GM12801 (cell line): ENCODE measurements at regions not wholly inside any gene's neighbourhood (a gene's known extent, or its start where the extent isn't known, plus 50 kb on each side); places are given as distances from the start of the nearest gene placed in this dataset.

ENCODE experiments used
- TF ChIP-seq, protein P1 (sequence below): IDR thresholded peaks from one replicate; pipeline ENCODE4 v1.5.1; 2011; ENCODE audit warnings: control low read depth; ENCODE audit not compliant: insufficient read length; ENCODE audit errors: extremely low read depth

DNA sequence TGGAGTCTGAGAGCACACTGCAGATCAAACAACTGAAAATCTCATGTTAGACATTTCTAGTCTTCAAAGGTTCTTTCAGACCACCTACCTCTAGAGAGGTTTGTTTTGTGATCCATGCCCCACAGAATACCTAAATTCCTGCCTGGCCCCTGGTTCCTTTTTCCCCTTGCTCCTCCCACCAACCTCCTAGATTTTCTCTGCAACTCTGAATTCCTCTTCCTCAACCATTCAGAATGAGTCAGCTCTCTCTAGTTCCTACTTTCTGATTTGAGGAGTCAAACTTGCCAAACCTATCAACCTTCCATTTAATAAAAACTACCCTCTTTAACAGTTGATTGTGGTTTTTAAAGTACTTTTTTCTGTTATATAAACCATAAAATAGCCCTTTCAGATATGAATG, 83.2 kb upstream of the ZNF462 start:
- TF ChIP-seq, protein P1, sequence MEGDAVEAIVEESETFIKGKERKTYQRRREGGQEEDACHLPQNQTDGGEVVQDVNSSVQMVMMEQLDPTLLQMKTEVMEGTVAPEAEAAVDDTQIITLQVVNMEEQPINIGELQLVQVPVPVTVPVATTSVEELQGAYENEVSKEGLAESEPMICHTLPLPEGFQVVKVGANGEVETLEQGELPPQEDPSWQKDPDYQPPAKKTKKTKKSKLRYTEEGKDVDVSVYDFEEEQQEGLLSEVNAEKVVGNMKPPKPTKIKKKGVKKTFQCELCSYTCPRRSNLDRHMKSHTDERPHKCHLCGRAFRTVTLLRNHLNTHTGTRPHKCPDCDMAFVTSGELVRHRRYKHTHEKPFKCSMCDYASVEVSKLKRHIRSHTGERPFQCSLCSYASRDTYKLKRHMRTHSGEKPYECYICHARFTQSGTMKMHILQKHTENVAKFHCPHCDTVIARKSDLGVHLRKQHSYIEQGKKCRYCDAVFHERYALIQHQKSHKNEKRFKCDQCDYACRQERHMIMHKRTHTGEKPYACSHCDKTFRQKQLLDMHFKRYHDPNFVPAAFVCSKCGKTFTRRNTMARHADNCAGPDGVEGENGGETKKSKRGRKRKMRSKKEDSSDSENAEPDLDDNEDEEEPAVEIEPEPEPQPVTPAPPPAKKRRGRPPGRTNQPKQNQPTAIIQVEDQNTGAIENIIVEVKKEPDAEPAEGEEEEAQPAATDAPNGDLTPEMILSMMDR, result no peak

DNA sequence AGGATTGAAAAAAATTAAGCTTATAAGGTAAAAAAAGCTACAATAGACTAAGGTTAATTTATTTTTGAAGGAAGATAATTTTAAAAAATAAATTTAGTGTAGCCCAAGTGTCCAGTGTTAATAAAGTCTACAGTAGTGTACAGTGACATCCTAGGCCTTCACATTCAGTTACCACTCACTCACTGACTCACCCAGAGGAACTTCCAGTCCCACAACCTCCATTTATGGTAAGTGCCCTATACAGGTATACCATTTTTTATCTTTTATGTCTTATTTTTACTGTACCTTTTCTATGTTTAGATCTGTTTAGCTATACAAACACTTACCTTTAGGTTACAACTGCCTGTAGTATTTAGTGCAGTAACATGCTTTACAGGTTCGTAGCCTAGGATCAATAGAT, 79.8 kb upstream of the ZNF462 start:
- TF ChIP-seq, protein P1, result no peak

DNA sequence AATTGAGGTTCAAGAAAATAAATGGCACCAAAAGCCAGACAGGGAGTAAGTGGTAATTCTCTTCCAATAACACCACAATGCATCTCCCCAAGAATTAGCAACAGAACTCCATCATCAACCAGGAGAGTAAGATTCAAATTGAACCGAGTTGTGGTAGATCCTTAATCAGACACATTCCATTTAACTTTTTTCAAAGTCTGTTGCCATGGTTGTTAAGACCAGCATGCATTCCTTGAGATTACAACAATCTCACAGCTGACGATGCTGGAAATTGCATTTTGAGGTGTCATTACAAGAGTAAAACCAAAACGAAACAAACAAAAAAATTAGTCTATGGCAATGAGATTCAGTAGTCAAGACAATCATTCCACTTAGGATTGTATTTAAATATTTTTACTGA, 78.9 kb upstream of the ZNF462 start:
- TF ChIP-seq, protein P1, result no peak

DNA sequence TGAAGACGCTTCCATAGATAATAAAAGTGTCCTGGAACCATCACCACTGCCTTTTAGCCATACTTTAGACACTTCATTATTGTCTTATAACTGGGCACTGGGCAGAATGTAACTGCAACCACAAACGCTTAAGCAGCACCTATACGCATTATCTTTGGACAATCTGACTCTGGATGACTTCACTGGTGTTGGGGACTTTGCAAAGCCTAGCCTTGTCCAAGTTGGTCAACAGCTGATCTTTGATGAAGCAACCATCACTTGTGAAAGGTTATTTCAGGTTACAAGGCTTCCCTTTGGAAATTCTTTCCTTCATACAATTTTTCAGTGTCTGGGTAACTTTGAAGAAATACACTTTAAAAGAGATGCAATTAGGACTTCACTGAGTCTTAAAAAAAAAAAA, 77.8 kb upstream of the ZNF462 start:
- TF ChIP-seq, protein P1, result no peak

DNA sequence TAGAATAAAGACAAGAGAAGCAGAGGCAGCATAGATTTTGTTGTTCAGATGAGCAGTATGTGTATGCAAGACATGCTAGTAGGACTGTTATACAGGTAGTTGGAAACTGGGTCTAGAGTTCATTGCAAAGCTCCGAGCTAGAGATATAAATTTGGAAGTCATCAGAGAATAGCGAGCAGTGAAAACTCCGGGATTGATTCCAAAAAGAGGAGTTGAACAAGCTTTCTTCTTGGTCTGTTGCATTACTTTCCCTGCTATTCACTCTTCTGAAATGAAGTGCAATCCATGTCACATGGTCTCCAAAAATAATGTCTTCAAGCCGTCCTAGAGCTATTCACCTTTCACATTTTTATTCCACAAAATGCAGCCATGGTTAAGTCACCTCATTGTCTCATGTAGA, 67.9 kb upstream of the ZNF462 start:
- TF ChIP-seq, protein P1, result no peak

DNA sequence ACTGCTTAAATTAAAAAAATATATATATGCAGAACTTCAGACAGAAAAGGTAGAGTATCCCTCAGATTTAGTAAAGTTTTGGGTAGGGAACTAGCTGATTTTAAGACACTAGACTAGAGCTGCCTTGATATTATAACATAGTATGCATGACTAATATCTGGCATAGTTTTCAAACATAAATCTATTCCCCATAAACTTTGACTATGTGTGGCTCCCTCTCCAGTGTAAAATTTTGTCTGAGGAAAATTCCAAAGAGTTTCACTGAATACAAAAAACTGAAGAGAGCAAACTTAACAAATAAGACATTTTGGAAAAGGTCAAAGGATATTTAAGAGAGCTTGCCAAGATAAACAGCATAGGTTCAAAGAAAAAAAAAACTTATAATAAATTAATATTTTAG, 66.2 kb upstream of the ZNF462 start:
- TF ChIP-seq, protein P1, result no peak

DNA sequence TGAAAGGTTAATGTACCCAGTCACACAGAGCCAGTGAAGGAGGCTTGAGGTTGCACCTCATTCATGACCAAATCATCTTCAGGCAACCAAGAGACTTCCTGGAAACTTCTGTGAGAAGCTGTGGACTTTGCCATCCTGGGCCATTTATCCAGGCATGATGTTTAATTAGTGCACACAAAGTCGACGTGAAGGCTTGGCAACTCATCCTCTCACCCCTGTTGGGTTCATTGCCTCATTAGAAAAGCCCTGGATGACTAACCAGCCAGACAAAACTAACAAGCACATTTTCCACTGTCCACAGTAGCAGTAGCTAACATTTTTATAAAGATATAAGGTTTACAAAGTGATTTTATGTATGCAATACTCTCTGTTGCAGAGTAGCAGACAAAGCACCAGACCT, 65.7 kb upstream of the ZNF462 start:
- TF ChIP-seq, protein P1, result no peak

DNA sequence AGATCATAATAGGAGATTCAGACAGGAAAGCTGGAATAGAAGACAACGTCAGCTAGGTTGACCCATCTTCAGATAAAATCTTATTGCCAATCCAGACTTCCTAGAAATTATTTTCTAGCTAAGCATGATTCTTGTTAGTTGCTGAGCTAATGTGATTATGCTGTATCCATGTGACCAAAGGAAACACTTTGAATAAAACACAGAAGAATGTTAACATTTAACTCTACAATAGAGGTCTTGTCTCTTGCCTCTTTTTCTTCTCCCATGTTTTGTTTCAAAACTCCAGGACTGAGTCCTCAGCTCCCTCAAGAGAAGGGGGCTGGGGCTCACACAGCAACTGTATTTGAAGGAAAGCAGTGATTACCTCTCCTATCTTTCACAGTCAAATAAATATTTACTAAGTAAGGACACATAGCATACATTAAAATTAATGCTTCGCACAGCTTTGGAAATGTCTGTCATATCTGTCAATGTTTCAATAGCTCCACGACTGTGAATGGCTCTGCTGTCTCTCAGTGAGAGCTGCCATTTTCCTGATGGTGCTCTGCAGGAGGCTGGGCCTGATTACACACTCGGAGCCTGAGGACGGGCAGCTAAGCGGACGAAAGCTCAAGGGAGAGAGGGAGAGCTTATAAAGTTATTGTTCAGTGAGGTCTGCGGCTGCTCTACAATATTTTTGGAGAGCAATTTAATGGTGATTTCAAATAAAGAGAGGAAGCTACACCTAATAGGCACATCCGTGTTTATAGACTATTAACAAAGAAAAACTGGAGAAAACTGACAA, 64.8 kb upstream of the ZNF462 start:
- TF ChIP-seq, protein P1, result no peak
